GM12874 (cell line): ENCODE measurements at regions not wholly inside any gene's neighbourhood (a gene's known extent, or its start where the extent isn't known, plus 50 kb on each side); places are given as distances from the start of the nearest gene placed in this dataset.

Experiments used
- TF ChIP-seq, protein P1 (sequence below): IDR thresholded peaks from 2 replicates; pipeline ENCODE4 v1.5.1; 2011; ENCODE audit warnings: low read depth, mild to moderate bottlenecking, control low read depth, low read length, moderate library complexity; ENCODE audit not compliant: insufficient read depth

DNA sequence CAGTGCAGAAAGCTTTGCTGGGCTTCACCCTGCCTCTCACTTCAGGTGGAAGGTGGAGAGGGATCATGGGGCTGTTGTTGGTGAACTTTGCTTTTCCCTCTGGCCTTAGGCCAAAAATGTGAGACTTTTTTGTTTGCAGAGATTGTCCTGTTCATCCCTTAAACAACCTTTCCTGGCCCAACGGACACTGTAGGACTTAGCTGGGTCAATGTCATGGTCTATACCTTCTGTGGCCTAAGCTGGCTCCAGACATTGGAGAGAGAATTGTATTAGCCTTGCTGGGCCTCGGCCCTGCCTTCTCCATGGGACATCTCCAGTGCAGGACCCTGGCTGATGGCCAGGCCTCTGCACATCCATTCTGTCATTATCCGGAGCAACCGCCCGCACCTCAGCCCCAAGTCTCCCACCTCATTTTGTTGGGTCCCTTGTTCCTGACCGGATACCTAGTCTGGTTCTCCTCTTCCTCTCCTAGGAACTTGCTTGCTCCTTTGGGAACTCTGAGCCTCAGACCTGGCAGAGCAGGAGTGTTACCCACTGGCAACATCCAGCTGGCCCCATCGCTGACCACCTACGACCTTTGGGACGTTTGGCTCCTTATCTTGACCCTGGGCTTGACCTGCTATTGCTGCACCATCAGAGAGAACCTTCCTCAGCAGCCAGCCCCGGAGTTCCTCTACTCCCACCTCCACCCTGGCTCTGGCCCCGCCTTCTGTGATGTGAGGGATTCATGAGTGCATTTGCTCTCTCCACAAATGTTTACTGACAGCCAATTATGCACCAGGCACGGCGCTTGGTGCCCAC, 128.2 kb downstream of the BANF2 start:
- TF ChIP-seq, protein P1, sequence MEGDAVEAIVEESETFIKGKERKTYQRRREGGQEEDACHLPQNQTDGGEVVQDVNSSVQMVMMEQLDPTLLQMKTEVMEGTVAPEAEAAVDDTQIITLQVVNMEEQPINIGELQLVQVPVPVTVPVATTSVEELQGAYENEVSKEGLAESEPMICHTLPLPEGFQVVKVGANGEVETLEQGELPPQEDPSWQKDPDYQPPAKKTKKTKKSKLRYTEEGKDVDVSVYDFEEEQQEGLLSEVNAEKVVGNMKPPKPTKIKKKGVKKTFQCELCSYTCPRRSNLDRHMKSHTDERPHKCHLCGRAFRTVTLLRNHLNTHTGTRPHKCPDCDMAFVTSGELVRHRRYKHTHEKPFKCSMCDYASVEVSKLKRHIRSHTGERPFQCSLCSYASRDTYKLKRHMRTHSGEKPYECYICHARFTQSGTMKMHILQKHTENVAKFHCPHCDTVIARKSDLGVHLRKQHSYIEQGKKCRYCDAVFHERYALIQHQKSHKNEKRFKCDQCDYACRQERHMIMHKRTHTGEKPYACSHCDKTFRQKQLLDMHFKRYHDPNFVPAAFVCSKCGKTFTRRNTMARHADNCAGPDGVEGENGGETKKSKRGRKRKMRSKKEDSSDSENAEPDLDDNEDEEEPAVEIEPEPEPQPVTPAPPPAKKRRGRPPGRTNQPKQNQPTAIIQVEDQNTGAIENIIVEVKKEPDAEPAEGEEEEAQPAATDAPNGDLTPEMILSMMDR, result no peak

DNA sequence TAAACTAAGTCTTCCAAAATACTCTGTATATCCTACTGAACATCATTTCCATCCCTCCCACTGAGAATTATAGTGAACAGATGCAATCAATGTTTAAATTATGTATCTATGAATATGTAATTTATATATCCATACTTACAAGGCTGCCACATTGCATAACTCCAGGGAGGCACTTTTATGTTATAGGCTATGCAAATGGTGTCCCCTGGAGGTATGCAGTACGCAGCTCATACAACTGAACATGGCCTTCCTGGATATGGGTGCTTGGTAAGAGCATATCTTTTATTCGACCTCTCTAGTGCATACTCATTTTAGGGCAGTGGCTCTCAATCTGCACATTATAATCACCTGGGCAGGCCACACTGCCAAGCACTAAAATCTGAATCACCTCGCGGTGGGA, 127.3 kb downstream of the BANF2 start:
- TF ChIP-seq, protein P1, result no peak

DNA sequence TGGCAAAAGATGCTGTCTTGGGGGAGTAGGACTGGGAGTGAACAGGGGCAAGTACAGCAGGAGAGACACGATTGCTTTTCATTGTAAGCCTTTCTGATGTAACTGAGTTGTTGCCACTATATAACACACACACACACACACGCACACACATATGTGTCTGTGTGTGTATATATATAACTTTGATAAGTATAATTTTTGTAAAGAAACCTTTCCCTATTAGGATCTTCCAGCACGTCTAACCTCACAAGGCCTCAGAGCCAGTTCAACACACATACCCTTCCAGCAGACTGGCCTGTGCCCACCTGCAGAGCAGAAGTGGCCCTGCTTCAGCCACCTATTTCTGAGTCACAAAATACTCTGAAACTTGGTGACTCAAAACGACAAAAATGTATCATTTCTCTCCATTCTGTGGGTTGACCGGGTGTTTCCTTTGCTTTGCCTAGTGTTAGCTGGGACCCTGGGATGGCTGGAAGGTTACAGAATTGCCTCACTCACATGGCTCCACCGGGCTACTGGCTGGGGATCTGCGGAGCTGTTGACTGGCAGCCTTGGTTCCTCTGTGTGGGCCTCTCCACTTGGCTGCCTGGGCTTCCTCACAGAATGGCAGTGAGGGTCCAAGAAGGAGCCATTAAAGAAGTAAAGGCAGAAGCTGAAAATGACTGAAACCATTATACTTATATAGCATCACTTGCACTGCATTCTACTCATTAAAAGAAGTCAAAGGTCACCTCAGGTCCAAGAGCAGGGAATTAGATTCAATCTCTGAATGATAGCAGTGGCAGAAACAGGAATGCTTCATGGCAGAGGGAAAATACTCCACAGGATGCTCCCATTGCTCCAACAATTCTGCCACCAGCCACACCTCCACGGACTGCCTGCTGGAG, 126.4 kb downstream of the BANF2 start:
- TF ChIP-seq, protein P1, result no peak

DNA sequence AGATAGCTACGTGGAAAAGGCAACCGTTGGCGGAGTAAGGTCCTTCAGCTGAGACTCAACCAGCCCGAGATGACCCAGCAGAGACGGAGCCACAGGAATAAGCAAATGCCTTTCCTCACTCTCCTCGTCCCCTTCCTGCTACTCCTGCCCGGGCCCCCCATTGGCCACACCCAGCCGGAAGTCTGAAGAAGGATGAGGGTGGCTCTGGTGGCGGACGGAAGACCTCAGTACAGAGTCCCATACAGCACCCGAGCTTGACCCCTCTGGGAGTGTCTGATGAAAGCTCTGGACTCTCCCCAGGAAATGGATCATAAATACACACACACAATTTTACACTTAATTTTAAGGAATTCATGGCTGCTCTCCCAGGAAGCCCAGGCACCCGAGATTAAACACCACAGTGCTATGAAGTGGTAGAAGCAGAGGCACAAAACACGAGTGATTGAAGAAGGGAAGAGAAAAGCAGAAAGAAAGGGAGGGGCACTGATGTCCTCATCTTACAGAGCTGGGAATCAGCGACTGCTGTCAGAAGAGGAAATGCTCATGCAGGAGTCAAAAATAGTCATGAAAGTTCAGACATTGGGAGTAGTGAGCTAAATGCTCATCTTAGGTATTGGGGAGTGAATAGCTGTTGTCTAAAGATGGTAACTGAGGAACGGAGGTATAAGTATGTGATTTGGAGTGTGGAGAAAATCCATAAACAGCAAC, 125.6 kb downstream of the BANF2 start:
- TF ChIP-seq, protein P1, result no peak

DNA sequence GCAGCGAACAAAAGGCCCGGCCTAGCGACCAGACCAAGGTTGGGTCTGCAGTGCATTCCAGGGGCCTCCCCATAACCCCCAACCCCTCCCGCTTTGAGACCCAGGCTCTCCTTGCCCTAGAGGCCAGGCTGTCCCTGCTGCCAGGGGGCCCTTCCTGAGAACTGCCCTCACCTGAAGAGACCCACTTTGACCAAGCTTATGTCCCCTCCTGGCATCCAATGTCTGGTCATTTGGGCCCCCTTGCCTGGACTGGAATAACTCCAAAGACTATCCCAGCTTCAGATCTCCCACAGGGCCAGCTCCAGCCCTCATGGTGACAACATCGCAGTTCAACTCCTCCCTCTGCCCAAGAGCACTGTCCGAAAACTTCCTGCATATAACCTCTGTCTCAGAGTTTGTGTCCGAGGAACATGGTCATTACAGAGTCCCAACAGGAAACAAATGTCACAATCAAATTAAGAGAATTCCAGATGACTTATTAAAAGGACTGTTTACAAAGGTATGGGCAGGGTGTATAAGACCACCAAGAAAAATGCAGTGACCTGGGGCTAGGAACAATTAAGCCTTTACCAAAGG, 125.0 kb downstream of the BANF2 start:
- TF ChIP-seq, protein P1, result no peak

DNA sequence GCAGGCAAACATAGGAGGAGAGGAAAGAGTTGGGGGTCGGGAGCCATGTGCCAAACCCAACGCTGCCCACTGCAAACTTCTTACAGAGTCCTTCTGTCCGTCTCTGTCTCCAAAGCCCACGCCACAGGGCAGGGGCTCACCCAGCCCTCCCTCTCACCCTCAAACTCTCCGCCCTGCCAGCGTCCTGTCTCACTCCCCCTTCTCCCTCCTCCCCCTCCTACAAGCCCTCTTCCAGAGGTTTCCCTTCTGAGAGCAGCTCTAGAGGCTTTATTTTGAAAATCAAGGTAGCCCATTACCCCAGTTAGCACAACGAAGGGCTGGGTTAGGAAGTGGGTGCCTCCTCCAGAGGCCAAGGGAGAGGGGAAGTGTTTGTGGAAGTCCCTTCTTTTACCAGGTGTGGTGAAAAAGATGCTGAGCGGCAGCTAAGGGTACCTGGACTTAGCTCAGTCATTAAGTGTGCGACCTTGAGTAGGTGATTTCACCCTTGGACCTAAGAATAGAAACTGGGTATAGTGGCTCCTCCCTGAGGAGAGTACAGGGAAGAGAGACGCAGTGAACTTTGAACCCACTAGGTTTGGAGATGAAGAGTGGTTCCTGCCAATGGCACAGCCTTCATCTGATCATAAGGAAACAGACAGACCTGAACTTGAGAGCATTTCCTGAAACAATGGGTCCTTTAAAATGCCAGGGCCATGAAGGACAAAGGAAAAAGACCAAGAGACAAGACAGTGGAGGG, 123.8 kb downstream of the BANF2 start:
- TF ChIP-seq, protein P1, result no peak
